ENCODE measurements at regions not wholly inside any gene's neighbourhood (a gene's known extent, or its start where the extent isn't known, plus 50 kb on each side); places are given as distances from the start of the nearest gene placed in this dataset.

DNA sequence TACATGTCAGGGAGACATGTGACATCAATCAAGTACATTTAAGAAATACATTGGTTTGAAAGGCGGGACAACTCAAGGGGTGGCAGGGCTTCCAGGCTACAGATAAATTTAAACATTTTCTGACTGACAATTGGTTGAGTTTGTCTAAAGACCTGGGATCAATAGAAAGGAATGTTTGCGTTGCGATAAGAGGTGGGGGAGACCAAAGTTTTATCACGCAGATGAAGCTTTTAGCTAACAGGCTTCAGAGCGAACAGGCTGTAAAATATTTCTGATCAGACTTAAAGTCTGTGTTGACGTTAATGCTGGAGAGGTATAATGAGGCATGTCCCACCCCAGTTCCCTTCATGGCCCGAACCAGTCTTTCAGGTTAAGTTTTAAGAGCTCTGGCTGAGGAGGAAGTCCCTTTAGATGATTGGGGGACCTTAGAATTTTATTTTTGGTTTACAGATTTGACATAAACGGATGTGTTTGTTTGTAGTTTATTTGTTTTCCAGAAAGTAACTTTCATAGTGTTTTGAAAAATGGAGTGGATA lies 346.7 kb upstream of the RASGEF1B start:
- TF ChIP-seq POLR2A (IDR thresholded peaks at IDR 0.05; ENCODE audit: low read depth): no peak
- TF ChIP-seq, protein P1, sequence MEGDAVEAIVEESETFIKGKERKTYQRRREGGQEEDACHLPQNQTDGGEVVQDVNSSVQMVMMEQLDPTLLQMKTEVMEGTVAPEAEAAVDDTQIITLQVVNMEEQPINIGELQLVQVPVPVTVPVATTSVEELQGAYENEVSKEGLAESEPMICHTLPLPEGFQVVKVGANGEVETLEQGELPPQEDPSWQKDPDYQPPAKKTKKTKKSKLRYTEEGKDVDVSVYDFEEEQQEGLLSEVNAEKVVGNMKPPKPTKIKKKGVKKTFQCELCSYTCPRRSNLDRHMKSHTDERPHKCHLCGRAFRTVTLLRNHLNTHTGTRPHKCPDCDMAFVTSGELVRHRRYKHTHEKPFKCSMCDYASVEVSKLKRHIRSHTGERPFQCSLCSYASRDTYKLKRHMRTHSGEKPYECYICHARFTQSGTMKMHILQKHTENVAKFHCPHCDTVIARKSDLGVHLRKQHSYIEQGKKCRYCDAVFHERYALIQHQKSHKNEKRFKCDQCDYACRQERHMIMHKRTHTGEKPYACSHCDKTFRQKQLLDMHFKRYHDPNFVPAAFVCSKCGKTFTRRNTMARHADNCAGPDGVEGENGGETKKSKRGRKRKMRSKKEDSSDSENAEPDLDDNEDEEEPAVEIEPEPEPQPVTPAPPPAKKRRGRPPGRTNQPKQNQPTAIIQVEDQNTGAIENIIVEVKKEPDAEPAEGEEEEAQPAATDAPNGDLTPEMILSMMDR (IDR thresholded peaks at IDR 0.05): no peak
